ENCODE measurements at regions not wholly inside any gene's neighbourhood (a gene's known extent, or its start where the extent isn't known, plus 50 kb on each side); places are given as distances from the start of the nearest gene placed in this dataset.

- no peak for DNase-seq
These were observed 55.6 kb upstream of the JDP2 start for GRCh38 chr14:75372260-75372659.

- no peak for DNase-seq
These were observed 54.7 kb upstream of the JDP2 start for GRCh38 chr14:75373133-75373532.

- no peak for DNase-seq
These were observed 54.2 kb upstream of the JDP2 start for GRCh38 chr14:75373616-75374015.

GRCh38 chr14:75374911-75375310, 52.9 kb upstream of the JDP2 start:
- no peak for DNase-seq

- no peak for DNase-seq
These were observed 51.8 kb upstream of the JDP2 start for GRCh38 chr14:75375983-75376382.

Data from CD4-positive, alpha-beta T cell treated with Interleukin-6 for 4 hours (primary cell).